Esophagus squamous epithelium (tissue), 4 donors: ENCODE measurements at regions not wholly inside any gene's neighbourhood (a gene's known extent, or its start where the extent isn't known, plus 50 kb on each side); places are given as distances from the start of the nearest gene placed in this dataset.

ENCODE experiments used
- POLR2A ChIP-seq, 4 donors: fragments of 450-650 bp; IDR thresholded peaks; one replicate each; pipeline ENCODE4 v1.6.1; 2017; ENCODE audit warnings: antibody characterized with exemption in 4 of 4, mild to moderate bottlenecking in 4 of 4, moderate library complexity in 3 of 4
- TF ChIP-seq, protein P1 (sequence below), 6 experiments: fragments of 450-650 bp in 4 of 6; fragments of 200-600 bp in 2 of 6; sonication (generic) in 2 of 6; IDR thresholded peaks; one replicate each; pipeline ENCODE4 v1.5.1; 2016 to 2019; ENCODE audit warnings: antibody characterized with exemption in 6 of 6, mild to moderate bottlenecking in 4 of 6, moderate library complexity in 4 of 6

DNA sequence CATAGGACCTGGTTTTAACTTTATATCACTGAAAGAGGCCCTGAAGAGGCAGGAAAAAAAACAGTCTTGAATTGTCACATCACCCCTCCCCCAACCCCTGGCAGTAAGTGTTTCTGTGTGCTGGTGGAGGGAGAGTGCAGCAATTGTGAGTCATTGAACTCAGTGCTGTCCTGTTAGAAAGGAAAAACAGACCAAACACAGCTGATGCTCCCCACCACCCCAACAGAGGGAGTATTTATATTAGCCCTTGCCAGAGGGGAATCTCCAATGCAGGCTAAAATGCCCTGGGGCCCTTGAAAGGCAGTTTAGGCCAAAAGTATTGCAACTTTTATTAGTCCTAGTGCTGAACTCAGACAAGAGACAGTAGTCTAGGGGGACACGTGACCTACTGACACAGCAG is 197.8 kb upstream of the AGTR2 start:
- TF ChIP-seq POLR2A (IDR thresholded peaks at IDR 0.05), result no peak
- TF ChIP-seq, protein P1, sequence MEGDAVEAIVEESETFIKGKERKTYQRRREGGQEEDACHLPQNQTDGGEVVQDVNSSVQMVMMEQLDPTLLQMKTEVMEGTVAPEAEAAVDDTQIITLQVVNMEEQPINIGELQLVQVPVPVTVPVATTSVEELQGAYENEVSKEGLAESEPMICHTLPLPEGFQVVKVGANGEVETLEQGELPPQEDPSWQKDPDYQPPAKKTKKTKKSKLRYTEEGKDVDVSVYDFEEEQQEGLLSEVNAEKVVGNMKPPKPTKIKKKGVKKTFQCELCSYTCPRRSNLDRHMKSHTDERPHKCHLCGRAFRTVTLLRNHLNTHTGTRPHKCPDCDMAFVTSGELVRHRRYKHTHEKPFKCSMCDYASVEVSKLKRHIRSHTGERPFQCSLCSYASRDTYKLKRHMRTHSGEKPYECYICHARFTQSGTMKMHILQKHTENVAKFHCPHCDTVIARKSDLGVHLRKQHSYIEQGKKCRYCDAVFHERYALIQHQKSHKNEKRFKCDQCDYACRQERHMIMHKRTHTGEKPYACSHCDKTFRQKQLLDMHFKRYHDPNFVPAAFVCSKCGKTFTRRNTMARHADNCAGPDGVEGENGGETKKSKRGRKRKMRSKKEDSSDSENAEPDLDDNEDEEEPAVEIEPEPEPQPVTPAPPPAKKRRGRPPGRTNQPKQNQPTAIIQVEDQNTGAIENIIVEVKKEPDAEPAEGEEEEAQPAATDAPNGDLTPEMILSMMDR (IDR thresholded peaks at IDR 0.05), result no peak
